LoVo (cell line): ENCODE measurements at regions not wholly inside any gene's neighbourhood (a gene's known extent, or its start where the extent isn't known, plus 50 kb on each side); places are given as distances from the start of the nearest gene placed in this dataset.
A peak's percentile ranks its signal among the peaks of the same experiment; 100 is the strongest.
"Not testable (repeated sequence)": the region's sequence is repeated elsewhere in the genome, so short reads cannot be mapped to it uniquely, and the experiment has no call there.

ENCODE experiments used
- DNase-seq: peaks from one replicate; pipeline ENCODE4 v3.0.0-alpha.2; 2016; ENCODE audit warnings: low spot score

DNA sequence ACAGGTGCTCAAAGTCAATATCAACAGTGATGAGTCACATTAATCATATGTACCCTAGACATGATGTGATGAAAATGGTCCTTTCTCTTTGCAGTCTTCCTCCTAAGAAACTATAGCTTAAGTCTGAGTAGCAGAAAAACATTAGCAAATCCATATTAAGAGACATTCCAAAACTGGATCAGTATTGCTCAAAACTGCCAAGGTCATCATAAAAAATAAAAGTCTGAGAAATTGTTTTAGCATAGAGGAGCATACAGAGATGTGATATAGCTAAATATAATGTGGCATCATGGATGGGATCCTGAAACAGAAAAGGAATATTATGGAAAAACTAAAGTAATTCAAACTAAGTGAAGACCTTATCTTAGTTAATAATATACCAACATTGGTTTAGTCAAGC lies 1316.1 kb downstream of the SUCLG1 start:
- no peak for DNase-seq

- no peak for DNase-seq
Measured at GRCh38 chr2:83115606-83116005, 1343.5 kb downstream of the SUCLG1 start.

- DNase-seq: no peak
Measured at GRCh38 chr2:83115155-83115554, 1343.9 kb downstream of the SUCLG1 start.

DNA sequence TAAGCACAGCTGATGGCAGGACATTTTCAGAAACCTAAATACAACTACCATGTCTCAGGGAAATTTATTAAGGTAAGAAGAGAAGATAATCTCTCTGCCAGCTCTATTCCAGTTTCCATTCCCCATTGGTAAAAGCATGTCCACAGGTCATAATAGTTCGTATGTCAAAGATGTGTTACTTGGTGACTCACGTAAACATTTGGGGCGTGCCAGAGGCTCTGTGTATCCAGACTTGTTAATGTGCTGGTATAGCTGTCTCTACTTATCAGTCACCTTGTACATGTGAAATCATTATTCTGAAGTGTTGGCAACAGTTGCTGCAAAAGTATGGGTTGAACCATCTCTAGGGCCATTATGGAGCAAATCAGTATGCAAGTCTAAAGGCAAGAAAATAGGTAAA lies 1345.1 kb downstream of the SUCLG1 start:
- no peak for DNase-seq

- no peak for DNase-seq
Measured at GRCh38 chr2:83112858-83113257, 1346.2 kb downstream of the SUCLG1 start.

DNA sequence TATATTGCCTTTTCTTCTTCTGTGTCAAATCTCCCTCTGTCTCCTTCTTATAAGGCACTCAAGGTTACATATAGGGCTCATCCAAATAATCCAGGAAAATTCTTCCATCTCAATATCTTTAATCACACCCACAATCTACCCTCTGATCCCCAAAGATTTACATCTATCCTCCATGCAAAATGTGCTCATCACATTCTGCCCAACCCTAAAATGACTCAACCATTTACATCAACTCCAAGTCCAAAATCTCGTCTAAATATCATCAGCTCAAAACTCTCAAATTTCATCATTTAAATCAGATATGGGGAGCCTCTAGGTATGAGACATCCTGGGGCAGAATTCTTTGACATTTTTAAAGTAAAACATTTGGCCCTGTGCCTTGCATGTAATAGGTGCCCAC lies 1349.8 kb downstream of the SUCLG1 start:
- no peak for DNase-seq

DNA sequence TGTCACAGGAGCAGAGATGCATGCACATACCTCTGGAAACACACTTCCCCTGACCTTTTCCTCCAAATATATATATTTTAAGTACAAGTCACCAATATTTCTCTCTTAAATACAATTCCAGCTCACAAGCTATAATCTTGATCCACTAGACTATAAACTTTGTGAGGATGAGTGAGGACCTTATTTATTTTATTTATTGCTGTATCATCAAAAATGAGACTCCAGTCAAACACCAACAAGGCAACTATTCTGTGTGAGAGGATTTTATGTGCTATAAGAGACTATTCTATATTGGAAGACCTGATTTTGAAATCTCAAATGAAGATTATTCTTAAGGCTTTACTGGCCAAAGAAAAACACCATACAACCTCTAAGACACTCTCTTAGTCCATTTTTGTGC lies 1352.2 kb downstream of the SUCLG1 start:
- DNase-seq: no peak

- DNase-seq: no peak
Measured at GRCh38 chr2:83104202-83104601, 1354.9 kb downstream of the SUCLG1 start.

DNA sequence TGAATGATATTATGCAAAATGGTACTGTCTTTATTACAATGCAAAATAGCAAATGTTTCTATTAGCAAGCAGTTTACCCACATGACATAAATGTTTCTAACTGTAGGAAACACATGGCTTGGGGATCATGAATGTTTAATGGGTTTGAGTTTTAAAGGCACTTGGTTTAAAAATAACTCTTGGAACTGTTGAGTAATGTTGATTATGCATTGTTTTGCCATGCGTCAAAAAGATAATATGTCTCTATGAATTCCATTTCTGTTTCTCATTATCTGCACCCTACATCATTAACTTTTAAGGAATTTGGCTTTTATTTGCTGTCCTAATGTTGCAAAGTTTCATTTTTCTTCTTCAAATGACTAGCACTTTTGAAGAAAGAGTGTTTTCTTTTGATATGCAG lies 1355.5 kb downstream of the SUCLG1 start:
- DNase-seq: no peak

GRCh38 chr2:83089051-83089450 lies 1370.0 kb downstream of the SUCLG1 start:
- DNase-seq: not testable (repeated sequence)

DNA sequence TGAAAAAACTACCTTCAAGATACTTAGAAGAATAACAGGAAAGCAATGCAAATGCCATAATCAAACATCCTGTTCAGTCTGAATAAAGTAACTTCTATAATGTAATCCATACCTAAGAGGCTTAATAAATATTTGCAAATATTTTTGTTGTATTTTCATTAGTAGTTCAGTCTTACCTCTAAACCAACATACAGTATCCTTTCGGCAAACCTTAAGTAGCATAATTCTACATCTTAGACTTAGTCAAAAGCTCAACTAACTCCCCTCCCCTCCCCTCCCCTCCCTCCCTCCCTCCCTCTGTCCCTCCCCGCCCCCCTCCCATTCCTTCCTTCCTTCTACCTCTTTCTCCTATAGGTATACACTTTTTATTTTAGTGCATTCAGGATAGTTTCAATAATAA lies 1373.2 kb downstream of the SUCLG1 start:
- DNase-seq: no peak

DNA sequence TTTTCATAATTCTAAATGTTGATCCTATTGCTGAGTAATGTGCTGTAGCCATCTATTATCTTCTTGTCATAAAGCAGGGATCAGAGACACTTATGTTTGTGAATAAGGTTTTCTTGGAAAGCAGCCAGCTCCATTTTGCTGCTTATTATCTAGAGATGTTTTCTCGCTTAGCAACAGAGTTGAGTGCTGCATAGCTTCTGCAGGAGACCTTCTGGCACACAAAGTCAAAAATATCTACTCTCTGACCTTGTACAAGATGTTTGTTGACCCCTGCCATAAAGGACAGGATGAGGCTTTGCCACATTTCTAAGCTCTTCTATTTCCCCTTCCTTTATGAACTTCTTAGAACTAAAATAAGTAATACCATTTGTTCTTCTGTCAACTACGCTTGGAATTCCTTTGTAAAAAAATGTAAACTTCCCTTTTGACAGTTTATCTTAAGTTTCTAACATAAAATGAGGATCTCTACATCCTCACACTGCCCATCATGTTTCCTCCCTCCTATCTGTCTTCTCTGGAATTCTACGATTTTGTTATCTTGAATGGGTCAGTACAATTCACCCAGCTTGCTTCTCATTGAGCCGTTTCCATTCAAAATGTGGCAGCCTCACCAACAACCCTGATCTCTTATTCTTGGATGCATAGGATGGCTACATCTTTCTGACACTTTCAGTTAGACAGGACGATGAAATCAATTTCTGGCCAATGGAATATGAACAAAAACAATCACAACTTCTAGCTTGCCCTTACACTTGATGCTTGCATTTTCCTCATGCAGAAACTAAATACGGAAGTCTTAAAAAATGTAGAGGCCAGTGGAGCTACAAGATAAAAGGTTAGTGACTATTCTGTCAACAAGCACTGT lies 1377.0 kb downstream of the SUCLG1 start:
- DNase-seq: no peak

DNA sequence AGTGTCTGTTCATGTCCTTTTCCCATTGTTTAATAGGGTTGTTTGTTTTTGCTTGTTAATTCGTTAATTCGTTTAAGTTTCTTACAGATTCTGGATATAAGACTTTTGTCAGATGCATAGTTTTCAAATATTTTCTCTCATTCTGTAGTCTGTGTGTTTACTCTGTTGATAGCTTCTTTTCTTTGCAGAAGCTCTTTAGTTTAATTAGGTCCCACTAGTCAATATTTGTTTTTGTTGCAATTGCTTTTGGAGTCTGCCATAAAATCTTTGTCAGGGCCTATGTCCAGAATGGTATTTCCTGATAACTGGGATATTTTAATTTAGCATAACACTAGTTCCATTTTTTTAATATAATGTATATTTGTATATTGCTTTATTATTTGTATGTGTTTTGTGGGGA lies 1380.1 kb downstream of the SUCLG1 start:
- DNase-seq: no peak

DNA sequence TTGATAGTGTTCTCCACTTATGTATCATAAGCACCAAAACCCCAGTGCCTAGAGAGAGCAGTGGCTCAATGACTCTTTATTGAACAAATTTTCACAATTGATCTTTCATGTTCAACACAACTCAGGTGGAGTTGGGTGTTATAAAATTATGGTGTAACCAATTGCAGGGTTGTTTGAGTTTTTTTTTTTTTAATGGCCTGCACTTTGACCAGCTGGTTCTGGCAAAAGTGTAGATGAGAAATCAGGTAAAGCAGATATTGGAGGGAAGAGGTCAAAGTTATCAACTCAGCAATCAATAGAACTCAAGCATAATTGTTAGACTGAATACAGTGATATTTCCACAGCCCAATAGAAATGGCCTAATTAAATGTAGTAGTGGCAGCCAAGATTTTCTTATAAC lies 1386.3 kb downstream of the SUCLG1 start:
- no peak for DNase-seq

- DNase-seq: no peak
Measured at GRCh38 chr2:83071914-83072313, 1387.2 kb downstream of the SUCLG1 start.

DNA sequence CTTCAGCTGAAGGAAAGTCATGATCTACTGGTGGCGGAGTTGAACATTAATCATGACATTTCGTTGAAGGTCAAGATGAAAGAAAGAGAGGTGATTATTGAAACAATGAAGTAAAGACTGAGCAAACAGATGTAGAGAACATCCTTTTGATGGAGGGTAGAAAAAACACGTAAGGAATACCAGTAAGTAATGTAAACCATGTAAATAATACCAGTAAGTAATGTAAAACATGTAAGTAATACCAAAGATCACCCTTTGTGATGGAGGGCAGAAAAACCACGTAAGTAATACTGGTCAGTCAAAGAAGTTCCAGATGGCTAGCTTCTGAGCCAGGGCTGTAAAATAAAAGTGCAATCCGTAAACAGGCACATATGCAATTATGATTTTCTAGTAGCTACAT lies 1387.7 kb downstream of the SUCLG1 start:
- no peak for DNase-seq

DNA sequence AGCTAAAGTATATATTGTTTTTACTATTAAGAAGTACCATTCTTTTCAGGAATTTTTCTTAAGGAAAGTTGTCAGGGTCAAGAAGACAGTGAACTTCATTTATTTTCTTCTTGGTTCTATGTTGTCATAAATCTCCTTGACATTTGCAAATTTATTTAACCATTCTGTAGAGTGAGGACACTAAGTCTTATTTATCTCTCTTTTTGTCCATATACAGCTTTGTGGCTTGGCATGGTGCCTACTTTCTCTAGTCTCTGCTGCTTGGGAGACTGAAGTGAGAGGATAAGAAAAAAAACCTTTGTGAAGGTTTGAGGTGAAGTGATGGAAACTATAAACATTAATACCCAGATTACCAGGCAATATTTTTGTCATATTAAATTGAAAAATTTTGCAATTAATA lies 1389.4 kb downstream of the SUCLG1 start:
- DNase-seq: no peak

- DNase-seq: no peak
Measured at GRCh38 chr2:83068714-83069113, 1390.4 kb downstream of the SUCLG1 start.

- DNase-seq: peak; percentile 45
Measured at GRCh38 chr2:83067947-83068346, 1391.1 kb downstream of the SUCLG1 start.

DNA sequence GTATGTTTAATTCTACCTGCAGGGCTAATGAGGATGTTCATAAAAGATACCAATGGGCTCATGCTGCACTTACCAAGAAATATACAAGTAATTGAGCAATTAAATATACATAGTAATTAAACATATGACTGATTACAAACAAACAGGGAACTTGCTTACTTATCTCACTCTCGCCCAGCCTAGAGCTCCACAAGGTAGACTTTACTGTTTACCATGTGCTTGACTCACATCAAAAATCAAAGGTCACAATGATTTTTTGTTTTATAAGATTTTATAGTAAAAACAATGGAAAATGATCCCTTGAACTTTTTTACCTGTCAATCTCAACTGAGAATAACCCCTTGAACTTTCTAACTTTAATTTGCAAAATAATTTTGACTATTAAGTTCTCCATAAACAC lies 1395.1 kb downstream of the SUCLG1 start:
- DNase-seq: no peak

DNA sequence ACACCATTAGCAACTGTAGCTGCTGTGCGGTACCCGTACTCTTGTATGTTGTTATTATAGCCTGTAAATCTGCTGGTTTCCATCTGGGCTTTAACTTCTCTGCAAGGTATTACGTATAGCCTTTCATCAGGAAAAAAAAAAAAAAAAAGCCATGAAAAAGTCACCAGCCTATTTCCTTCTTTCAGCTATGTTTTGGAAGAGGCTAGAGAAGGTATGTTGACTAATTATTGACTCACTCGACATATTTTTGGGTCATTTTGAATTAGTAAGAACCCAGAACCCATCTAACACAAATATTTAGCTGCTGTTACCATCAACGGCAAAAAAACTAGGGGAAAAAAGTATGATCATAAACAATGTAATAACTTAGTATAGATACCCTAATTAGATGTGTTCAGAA lies 1395.6 kb downstream of the SUCLG1 start:
- no peak for DNase-seq

- DNase-seq: no peak
Measured at GRCh38 chr2:83058683-83059082, 1400.4 kb downstream of the SUCLG1 start.

DNA sequence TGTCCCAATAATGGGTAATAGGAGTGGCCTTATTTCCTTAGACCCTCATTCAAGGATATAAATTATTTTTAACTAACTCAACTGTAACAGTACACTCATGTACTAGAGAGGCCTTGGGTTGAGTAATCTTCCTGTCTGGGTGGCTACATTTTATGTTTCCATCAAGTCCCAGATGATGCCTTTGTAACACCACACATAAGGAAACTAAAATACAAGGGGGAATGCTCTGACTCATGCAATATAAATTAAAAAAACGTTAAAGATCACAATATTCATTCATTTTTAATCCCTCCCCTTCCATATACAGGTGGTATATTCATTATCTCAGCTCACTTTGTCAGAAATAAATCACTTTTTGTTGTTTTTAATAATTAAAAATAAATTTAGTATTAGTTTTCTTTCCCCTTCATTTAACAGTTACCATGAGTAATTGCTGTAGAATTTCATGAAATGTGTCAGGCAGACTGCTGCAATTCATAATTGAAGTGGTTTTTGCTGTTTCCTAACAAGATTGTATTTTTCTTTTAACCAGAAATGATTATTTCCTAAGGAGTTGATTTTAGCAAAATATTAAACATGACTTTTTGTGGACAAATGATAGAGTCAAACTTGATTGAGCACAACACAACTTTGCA lies 1403.6 kb downstream of the SUCLG1 start:
- DNase-seq: no peak

GRCh38 chr2:83054751-83055150 lies 1404.3 kb downstream of the SUCLG1 start:
- no peak for DNase-seq
